Panc1 (cell line): ENCODE measurements at regions not wholly inside any gene's neighbourhood (a gene's known extent, or its start where the extent isn't known, plus 50 kb on each side); places are given as distances from the start of the nearest gene placed in this dataset.

Source experiments
- ATAC-seq: fragments of 200-7000 bp; cut with Tn5 transposase; 2 replicates; pipeline ENCODE4 v1.9.1; 2020; ENCODE audit warnings: mild to moderate bottlenecking, moderate library complexity
- BruUV-seq: library from RNA; stranded (reverse); fragments of 400-500 nt; replicated peaks from 2 replicates; lab custom pipeline; 2021; lab: Mats Ljungman, UMichigan
- CTCF ChIA-PET: fragments of 300-600 bp; sonication (Branson Sonifier 250); formaldehyde crosslinking; loops from one replicate; lab custom pipeline; 2022; ENCODE audit warnings: antibody characterized with exemption; lab: Charles Lee
- POLR2A ChIA-PET: fragments of 300-600 bp; sonication (Branson Sonifier 250); formaldehyde crosslinking; loops from one replicate; lab custom pipeline; 2022; ENCODE audit warnings: antibody characterized with exemption; lab: Charles Lee
- DNase-seq: peaks from one replicate; pipeline ENCODE4 v3.0.0-alpha.2; 2010; ENCODE audit warnings: low read depth, low spot score
- H3K27ac ChIP-seq: 2 replicates; pipeline ENCODE4 v1.5.1; 2011; ENCODE audit warnings: mild to moderate bottlenecking, low read length, inconsistent platforms
- H3K27me3 ChIP-seq: fragments of 200-500 bp; sonication (Bioruptor generic); 2 replicates; pipeline ENCODE4 v1.6.0; 2014; ENCODE audit warnings: low read length, inconsistent platforms; ENCODE audit not compliant: control insufficient read depth, insufficient read depth
- H3K36me3 ChIP-seq: fragments of 200-500 bp; sonication (Bioruptor generic); 2 replicates; pipeline ENCODE4 v1.5.1; 2014; ENCODE audit warnings: inconsistent platforms, mild to moderate bottlenecking, low read length, moderate library complexity; ENCODE audit not compliant: control insufficient read depth, insufficient read depth
- H3K4me1 ChIP-seq: 2 replicates; pipeline ENCODE4 v1.5.1; 2011; ENCODE audit warnings: inconsistent platforms, mild to moderate bottlenecking, low read length, moderate library complexity; ENCODE audit not compliant: control insufficient read depth, insufficient read depth
- H3K4me3 ChIP-seq, 2 experiments: 2 replicates each; pipeline ENCODE4 v1.5.1; 2011 to 2012; ENCODE audit warnings: low read depth in 2 of 2, low read length in 2 of 2, mild to moderate bottlenecking in 2 of 2, inconsistent platforms in 1 of 2, moderate library complexity in 1 of 2
- H3K9me3 ChIP-seq: fragments of 200-500 bp; sonication (Bioruptor generic); 2 replicates; pipeline ENCODE4 v1.5.1; 2014; ENCODE audit warnings: low read depth, mild to moderate bottlenecking, inconsistent platforms, low read length, moderate library complexity; ENCODE audit not compliant: control insufficient read depth, insufficient read depth
- CTCF ChIP-seq: fragments of 450-650 bp; IDR thresholded peaks from 2 replicates; pipeline ENCODE4 v1.5.1; 2017; ENCODE audit warnings: mild to moderate bottlenecking
- POLR2AphosphoS5 ChIP-seq: IDR thresholded peaks from 2 replicates; pipeline ENCODE4 v1.6.1; 2012; ENCODE audit warnings: mild to moderate bottlenecking, low read depth, low read length, moderate library complexity
- REST ChIP-seq, 2 experiments: IDR thresholded peaks; 2 replicates each; pipeline ENCODE4 v1.6.1; 2011 to 2012; ENCODE audit warnings: low read depth in 2 of 2, control low read depth in 1 of 2, low read length in 1 of 2, mild to moderate bottlenecking in 1 of 2, moderate library complexity in 1 of 2; ENCODE audit not compliant: insufficient read depth in 1 of 2
- SIN3A ChIP-seq: IDR thresholded peaks from 2 replicates; pipeline ENCODE4 v1.6.1; 2012; ENCODE audit warnings: low read depth, mild to moderate bottlenecking, low read length, moderate library complexity, borderline replicate concordance; ENCODE audit not compliant: insufficient read depth
- TCF7L2 ChIP-seq: IDR thresholded peaks from 2 replicates; pipeline ENCODE4 v1.6.1; 2011; ENCODE audit warnings: mild to moderate bottlenecking, low read depth, low read length, inconsistent platforms
- in situ Hi-C: cut with HindIII; loops from 2 replicates; pipeline ENCODE4 v1.10.0; 2016; ENCODE audit warnings: low sequenced_read_pairs, low pct_unique_long_range_greater_than_20kb
- intact Hi-C: fragments of 100-400 bp; cut with micrococcal nuclease; formaldehyde crosslinking; loops from one replicate; pipeline ENCODE4 v1.10.0; 2022; ENCODE audit not compliant: unreplicated experiment

GRCh38 chr1:67956116-67956515 is 94.3 kb downstream of the DIRAS3 start:
- TF ChIP-seq REST (IDR thresholded peaks at IDR 0.05; ENCODE audit: insufficient read depth in 1 of 2, low read depth in 2 of 2, low read length in 1 of 2) (no peak), SIN3A (no peak), CTCF (no peak), POLR2AphosphoS5 (no peak), TCF7L2 (no peak)
- POLR2A ChIA-PET: no interaction called here
- no peaks in the 10 kb centered on the region for H3K36me3 ChIP-seq
- CTCF ChIA-PET: no interaction called here
- H3K27me3 ChIP-seq: no peaks in the 10 kb centered on the region; the same call in 1 of the 2 replicates
- no TSS peak for BruUV-seq
- in situ Hi-C loops: no loop called here
- intact Hi-C loops: no loop called here
- ATAC-seq (no peak), DNase-seq (no peak)
- no peak overlapping the region for H3K4me3 ChIP-seq
- no peaks in the 10 kb centered on the region for H3K4me1 ChIP-seq
- no peak overlapping the region for H3K27ac ChIP-seq
- H3K9me3 ChIP-seq: no peaks in the 10 kb centered on the region

- no peak for DNase-seq
- ChIA-PET CTCF (no interaction called here), POLR2A (no interaction called here)
- in situ Hi-C loops (no loop called here), intact Hi-C loops (no loop called here)
- no peak overlapping the region for H3K4me3 ChIP-seq
- H3K36me3 ChIP-seq: no peaks in the 10 kb centered on the region
- H3K27me3 ChIP-seq: no peaks in the 10 kb centered on the region; the same call in 1 of the 2 replicates
- BruUV-seq: no TSS peak
- TF ChIP-seq CTCF (no peak), TCF7L2 (no peak), REST (IDR thresholded peaks at IDR 0.05; ENCODE audit: insufficient read depth in 1 of 2, low read depth in 2 of 2, low read length in 1 of 2) (no peak), POLR2AphosphoS5 (no peak), SIN3A (no peak)
- no peaks in the 10 kb centered on the region for H3K4me1 ChIP-seq
- ATAC-seq: no peak
- H3K27ac ChIP-seq: no peak overlapping the region
- H3K9me3 ChIP-seq: no peaks in the 10 kb centered on the region
Measured at GRCh38 chr1:67955591-67955990, 94.8 kb downstream of the DIRAS3 start.
